22Rv1 (cell line): ENCODE measurements at regions not wholly inside any gene's neighbourhood (a gene's known extent, or its start where the extent isn't known, plus 50 kb on each side); places are given as distances from the start of the nearest gene placed in this dataset.

Experiments used
- H3K27ac ChIP-seq: fragments of 450-650 bp; 2 replicates; pipeline ENCODE4 v1.5.1; 2017
- ZFX ChIP-seq: fragments of 450-650 bp; IDR thresholded peaks from 2 replicates; pipeline ENCODE4 v1.6.1; 2017; ENCODE audit warnings: antibody characterized with exemption, borderline replicate concordance
- TF ChIP-seq, protein P1 (sequence below): fragments of 450-650 bp; IDR thresholded peaks from 2 replicates; pipeline ENCODE4 v1.5.1; 2017; ENCODE audit warnings: mild to moderate bottlenecking

DNA sequence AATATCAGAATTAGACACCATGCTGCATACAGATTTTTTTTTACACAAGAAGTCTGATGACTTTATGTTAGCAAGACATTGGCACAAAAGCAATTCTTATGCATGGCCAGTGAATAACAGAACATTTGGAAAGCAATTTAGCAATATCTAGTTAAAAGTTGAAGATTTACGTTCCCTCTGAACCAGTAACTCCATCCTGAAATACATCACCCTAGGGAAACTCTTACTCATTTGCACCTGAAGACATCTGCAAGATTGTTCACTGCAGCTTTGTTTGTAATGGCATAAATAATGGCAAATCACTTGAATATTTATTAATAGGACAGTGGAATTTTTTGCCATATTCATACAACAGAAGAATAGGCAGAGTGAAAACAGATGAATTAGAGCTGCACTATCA lies 670.0 kb upstream of the NOVA1 start:
- no peak for TF ChIP-seq ZFX
- TF ChIP-seq, protein P1, sequence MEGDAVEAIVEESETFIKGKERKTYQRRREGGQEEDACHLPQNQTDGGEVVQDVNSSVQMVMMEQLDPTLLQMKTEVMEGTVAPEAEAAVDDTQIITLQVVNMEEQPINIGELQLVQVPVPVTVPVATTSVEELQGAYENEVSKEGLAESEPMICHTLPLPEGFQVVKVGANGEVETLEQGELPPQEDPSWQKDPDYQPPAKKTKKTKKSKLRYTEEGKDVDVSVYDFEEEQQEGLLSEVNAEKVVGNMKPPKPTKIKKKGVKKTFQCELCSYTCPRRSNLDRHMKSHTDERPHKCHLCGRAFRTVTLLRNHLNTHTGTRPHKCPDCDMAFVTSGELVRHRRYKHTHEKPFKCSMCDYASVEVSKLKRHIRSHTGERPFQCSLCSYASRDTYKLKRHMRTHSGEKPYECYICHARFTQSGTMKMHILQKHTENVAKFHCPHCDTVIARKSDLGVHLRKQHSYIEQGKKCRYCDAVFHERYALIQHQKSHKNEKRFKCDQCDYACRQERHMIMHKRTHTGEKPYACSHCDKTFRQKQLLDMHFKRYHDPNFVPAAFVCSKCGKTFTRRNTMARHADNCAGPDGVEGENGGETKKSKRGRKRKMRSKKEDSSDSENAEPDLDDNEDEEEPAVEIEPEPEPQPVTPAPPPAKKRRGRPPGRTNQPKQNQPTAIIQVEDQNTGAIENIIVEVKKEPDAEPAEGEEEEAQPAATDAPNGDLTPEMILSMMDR, result no peak
- H3K27ac ChIP-seq, result no peak overlapping the region

- TF ChIP-seq, protein P1, result no peak
- TF ChIP-seq ZFX, result no peak
- H3K27ac ChIP-seq, result no peak overlapping the region
Observed at GRCh38 chr14:27270716-27271115, 672.9 kb upstream of the NOVA1 start.

- no peak for TF ChIP-seq ZFX
- TF ChIP-seq, protein P1, result no peak
- no peak overlapping the region for H3K27ac ChIP-seq
Observed at GRCh38 chr14:27278341-27278740, 680.5 kb upstream of the NOVA1 start.

DNA sequence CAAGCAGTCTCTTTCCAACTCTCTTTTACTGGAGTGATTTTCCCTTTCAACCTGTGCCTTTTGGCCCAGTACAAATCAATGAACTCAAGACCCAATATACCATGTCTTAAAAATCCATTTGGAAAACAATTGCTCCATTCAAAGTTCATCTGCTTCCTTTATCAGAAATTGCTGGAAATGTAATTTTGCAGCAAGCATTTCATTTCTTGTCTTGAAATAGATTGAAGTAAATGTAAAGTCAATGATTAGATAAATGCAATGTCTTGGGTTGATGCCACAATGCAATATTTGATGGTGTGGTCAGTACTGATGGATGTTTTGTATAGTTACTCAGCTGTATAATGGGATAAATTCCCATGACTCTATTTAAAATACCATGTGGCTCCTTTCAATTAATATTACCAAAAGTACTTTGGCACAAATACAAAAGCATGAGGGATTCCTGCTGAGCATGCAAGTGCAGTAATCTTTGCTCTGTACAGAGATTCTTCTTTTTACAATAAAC lies 707.7 kb upstream of the NOVA1 start:
- H3K27ac ChIP-seq, result no peak overlapping the region
- TF ChIP-seq, protein P1, result no peak
- TF ChIP-seq ZFX, result no peak

DNA sequence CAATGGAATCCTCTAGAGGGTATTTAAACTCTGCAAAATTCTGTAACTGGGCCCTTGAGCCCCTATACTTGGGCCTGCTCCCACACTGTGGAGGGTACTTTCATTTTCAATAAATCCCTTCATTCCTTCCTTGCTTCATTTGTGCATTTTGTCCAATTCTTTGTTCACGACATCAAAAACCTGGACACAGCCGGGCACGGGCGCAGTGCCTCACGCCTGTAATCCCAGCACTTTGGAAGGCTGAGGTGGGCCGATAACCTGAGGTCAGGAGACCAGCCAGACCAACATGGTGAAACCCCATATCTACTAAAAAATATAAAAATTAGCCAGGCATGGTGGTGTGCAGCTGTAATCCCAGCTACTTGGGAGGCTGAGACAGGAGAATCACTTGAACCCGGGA lies 714.9 kb upstream of the NOVA1 start:
- H3K27ac ChIP-seq, result peak overlapping the region; percentile 90; the same call in 1 of the 2 replicates

- TF ChIP-seq ZFX, result no peak
- TF ChIP-seq, protein P1, result no peak
- H3K27ac ChIP-seq, result peak overlapping the region; percentile 90
Observed at GRCh38 chr14:27314231-27314630, 716.4 kb upstream of the NOVA1 start.

DNA sequence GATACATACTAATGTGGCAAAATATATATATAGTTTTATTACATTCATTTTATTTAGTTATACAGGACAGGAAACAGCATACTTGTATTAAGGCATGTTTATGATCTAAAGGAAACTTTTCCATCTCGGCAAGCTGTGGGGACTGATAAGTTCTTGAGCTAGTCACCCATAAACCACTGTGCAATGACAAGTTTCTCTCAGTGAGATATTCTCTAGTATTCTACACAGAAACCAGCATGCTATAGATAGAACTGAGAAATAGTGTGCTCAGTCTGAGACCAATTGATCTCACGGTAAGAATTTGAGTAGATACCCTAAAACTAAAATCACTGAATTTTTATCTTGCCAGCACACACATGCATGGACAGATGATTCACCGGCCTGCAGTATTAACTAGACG lies 717.6 kb upstream of the NOVA1 start:
- no peak for TF ChIP-seq ZFX
- TF ChIP-seq, protein P1, result no peak
- H3K27ac ChIP-seq, result peak overlapping the region; percentile 90

GRCh38 chr14:27315947-27316346 lies 718.1 kb upstream of the NOVA1 start:
- peak overlapping the region; percentile 90 for H3K27ac ChIP-seq
- no peak for TF ChIP-seq ZFX
- TF ChIP-seq, protein P1, result no peak
